SKM-1 (cell line): ENCODE measurements at regions not wholly inside any gene's neighbourhood (a gene's known extent, or its start where the extent isn't known, plus 50 kb on each side); places are given as distances from the start of the nearest gene placed in this dataset.

Experiments
- DNase-seq: peaks from one replicate; lab custom pipeline; 2025; ENCODE audit not compliant: unreplicated experiment; lab: John Stamatoyannopoulos, UW

DNA sequence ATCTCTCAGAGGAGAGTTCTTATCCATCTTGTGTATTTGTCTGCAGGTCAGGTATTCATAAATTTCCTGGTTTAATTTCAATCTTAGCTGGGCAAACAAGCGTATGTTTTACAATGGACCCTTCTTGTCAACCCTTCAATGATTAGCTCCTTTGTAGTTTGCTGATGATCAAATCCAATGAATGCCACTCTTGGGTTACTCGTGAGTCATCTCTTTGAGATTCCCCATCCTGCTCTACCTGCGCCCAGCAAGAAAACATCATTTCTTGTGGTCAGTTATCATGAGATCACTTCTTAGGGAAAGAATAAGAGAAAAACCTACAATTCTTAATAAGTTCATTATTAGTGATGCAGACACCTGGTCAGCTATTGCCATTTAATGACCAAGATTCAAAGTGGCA, 572.3 kb upstream of the PKN2 start:
- DNase-seq, result no peak

DNA sequence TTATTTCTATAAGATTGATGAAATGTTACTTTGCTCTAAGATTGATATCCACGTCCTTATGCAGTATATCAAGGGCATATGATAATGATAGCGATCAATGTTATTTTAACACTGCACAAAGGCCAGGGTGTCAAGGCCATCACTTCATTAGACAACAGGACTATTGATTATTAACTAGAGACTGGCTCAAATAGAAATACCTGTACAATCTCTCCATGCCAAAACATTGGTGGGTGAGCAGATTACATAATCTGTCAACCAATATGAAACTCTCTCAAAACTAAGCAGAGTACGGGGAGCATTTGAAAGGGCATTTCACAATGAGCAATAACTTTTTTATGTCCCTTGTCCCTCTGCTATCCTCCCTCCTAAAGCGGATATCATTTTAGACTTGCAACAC, 566.5 kb upstream of the PKN2 start:
- no peak for DNase-seq

DNA sequence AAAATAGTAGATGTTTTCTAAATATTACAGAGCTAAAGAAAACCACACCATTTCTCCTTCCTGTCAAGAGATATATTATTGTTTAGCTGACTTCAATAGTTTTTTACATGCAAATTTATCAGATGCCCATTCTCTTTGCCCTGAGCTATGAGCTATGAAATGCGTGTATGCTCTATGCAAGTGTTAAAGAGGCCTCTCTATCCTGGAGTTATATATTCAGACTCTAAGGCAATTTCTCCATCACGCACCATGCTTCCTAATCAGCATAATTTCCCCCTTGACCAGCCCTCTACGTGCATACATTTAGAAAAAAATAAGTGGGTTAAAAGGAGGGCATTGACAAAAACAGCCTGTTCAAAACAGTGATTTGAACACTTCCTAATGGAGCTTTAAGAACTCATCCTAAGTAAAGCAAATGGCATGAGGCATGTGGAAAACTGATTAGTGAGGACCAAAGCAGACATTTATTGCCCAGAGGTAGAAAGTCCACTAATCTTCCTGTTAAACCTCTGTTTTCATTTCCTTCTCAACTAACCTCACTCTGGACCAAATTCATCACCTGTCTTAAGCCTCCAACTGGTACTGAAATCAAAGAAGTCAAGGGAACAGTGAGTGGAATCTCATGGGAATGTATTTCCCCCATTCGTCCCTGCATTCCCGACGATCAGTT, 565.8 kb upstream of the PKN2 start:
- no peak for DNase-seq

DNA sequence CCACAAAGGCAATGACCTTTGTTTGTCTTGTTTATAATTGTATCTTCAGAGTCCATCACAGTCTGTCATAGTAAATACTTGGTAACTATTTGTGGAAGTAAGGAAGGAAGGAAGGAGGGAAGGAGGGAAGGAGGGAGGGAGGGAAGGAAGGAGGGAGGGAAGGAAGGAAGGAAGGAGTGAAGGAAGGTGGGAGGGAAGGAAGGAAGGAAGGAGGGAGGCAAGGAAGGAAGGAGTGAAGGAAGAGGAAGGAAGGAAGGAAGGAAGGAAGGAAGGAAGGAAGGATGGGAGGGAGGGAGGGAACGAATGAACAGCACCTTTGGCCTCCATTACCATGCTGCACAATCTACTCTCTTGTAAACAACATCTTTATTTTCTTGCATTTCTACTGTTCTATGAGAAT, 559.5 kb upstream of the PKN2 start:
- DNase-seq, result no peak

DNA sequence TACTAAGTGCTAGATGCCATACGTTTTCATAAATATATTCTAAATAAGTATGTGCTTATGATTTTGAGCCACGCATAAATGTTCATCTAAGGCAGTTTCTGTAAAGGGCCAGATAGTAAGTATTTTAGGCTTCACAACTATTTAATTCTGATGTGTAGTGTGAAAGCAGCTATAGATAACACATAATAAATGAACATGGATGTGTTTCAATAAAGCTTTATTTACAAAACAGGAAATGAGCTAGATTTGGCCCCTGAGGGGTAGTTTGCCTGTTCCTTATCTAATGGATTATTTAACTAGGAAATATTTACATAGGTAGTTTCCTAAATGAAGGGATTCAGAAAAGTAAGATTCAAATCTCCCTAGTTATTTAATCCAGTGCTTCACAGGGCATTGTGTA, 557.6 kb upstream of the PKN2 start:
- no peak for DNase-seq

DNA sequence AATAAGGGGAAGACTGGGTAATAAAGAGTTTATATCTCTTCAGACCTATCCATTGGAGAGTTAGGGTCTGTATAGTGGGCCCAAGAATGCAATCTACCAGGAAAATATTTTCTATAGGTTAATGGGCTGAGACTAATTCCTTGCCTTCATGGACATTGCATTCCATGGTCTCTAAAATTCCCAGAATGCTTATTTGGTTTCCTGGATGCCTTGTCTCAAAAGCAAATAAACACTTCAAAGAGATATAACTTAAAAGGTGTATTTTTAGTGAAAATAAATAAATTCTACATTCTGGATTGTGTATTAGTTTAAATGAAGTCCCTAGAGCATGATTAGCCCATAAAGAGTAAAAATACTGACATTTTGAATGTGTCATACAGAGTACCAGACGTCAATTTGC, 550.1 kb upstream of the PKN2 start:
- no peak for DNase-seq

DNA sequence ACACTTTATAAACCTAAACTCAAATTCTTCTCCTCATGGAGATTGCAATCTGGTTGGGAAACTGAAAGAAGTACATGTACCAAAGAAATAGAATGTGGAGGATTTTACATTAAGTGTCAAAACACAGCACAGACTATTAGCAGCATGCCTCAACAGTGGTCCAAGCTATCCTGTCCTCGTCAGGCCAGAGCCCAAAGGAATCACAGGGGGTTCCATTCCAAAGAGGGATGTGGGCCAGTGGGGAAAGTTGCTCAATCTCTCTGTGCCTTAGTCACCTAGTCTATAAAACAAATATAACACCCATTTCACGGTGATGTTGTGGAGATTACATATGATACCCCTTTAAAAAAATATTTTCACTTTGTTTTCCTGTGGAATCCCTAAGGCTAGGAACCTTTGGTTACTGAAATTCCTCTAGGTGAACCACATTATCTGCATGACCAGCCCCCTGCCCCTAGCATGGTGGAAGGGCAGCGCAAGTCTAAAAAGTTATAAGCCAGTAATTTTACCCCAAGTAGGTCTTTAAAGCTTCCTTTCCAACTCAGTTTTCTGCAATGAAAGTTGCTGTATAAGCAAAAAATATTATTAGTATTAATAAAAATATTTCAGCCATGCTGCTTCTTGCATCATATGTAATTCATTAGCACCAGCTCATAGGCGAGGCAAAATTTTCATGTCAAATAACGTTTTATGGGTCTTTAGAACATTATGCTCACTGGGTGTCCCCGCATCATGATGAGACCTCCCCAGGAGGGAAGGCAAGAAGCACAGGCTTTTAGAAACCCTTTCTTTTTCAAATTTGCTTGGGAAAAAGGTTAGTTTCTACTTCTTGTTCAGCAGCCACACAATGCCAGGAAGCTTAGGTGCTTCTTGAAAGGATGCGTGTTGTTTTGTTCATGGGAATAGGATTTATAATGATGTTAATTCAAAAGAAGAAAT, 548.8 kb upstream of the PKN2 start:
- DNase-seq, result no peak

DNA sequence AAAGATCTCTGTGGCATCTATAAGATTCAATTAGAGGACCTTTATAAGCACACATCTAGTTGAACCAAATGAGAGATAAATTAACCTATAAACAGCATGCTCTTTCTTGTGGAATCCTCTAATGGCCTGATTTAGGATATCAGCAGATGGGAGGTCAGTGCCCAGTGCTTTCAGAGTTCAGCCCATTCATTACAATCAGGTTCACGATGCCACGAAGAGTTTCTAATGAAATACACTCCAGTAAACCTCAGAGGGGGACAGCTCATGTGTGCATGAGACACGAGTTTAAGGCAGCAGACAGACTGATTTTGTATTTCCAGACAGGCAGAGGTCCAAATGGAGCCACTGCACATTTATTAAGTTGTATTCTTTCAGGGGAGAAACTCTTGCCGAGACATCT, 544.4 kb upstream of the PKN2 start:
- DNase-seq, result no peak

DNA sequence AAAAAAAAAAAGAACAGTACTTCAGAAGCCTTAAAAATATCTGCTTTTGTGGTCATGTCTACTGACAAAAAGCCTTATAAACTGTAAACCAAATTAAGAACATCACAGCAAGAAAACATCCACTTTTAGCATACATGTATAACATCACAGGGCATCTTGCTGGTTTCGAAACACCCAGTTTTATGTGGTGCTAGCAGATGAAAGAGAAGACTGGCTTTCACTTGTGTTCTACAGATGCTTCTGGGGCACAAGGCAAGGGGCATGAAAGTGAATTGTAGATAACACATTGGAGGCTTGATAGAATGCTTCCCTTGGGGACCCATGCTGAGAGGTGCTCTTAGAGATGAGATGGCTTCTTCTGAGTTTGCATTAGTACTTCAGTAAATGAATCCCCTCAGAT, 543.7 kb upstream of the PKN2 start:
- no peak for DNase-seq

DNA sequence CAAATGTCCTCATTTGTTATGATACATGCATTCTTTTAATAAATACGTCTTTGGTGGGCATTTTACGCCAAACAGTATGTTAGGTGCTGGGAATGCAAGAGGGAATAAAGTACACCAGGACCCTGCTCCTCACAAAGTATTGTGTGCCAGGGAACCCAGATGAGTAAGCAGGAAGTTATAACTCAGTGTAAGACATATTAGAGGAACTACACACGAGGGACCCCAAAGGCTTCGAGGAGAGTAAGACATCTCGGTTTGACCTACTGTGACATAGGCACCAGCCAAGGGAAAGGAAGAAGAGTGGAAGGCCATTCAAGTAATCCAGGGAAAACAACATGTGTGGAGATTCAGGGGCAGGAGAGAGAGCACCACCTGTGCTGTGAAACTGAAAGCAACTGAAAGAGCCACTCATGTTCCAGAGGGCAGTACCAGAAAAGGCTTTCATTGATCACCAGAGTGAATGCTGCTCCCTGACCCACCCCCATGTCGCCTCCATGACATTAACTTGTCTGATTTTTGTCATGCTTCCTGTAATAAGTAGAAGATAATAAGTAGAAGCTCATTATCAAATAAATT, 542.5 kb upstream of the PKN2 start:
- no peak for DNase-seq

DNA sequence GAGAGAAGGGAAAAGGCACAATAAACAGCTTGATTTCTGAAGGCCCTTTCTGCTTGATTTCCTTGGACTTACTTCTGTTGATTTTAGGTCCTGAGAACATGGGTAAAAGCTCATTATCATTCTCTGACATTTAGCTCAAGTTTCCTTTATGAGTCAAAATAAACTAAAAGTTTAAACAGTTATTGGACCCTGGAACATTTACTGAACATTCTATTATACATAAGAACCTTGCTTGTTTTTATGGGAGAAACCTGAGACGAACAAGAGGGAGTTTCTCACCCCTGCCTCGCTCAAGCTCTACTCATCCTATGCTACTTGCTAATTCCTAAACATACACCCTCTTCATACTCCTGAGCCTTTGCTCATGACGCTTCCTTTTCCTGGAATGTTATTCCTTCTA, 538.3 kb upstream of the PKN2 start:
- DNase-seq, result no peak

DNA sequence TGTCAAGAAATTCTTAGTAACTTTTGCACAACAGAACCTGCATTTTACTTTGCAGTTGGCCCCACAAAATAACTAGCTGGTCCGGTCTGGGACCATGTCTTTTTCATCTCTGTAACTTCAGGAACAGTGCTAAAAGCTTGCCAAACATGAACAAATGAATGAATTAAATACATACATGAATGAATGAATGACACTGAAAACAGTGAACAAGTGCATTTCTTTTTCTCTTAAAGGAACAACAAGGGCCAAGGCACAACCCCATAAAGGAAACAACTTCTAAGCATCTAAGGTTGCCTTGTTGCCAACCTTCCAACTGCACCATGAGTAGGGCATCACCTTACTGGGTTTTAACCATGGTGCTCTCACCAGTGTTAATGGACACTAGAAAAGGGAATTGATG, 534.4 kb upstream of the PKN2 start:
- DNase-seq, result no peak

DNA sequence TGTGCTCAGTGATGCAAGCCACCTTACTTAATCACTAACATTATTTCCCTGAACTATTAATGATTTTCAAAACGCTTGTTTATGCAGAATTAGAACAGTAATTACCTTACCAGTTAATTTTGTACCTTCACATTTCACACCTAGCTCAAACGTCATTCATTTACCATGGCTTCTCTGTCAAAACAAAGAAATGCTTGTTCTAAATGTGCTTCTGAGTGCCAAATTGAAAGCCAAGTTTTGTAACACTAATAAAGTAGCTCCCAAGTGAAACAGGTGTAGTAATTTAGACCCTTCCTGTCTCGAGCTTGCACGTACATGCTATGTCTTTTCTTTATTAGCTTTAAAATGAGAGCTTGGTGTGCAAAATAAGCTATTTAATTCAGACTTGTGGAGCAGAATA, 533.7 kb upstream of the PKN2 start:
- no peak for DNase-seq

DNA sequence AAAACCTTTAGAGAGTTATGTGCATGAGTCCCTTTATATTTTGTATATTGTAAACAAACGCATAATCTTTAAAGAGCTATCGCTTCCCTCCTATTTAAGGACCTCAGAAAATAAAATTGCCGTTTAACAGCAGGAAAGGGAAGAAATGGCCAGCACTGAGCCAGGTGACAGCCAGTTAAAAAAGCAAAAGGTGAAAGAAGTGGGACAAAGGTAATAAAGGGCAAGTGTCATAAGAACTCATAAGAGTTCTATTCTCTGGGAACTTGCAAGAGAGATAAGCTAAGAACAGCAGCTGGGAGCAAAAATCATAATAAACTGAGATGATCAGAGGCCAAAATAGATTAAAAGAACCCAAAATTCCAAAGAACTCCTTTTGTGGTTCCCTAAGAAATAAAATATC, 520.9 kb upstream of the PKN2 start:
- DNase-seq, result no peak

DNA sequence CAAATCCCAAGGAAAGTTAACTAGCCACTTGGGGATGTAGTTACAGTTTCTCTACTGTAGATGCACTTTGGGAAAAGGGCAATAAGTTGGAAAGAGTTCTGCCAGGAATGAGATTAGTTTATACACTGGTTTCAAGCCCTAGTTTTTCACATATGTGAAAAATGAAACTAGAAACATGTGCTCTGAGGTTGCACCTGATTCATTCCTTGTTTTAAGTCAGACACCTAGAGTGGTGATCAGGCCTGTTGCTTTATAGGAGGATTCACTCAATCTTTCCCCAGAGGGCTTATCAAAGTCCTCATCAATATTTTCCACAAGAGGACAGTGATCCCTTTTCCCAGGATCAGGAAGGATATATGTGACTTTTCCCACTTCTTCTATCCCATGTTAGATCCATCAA, 515.9 kb upstream of the PKN2 start:
- no peak for DNase-seq

DNA sequence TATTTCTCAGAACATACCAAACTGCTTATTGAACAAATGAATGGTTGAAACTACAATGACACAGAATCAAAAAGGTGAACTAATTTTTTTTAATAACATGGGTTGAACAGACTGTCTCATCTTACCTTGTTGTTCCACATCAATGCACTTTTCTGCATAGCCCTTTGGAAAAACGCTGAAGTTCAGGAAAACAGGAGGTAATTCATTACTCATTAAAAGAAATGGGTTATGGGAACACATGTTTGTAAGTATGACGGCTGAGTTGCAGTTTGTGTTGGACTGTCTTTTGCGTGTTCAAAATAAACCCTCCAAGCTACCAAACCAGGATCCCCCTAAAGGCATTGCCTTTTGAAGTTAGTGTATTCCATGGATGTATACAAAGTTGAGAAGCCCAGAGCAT, 514.9 kb upstream of the PKN2 start:
- DNase-seq, result no peak

DNA sequence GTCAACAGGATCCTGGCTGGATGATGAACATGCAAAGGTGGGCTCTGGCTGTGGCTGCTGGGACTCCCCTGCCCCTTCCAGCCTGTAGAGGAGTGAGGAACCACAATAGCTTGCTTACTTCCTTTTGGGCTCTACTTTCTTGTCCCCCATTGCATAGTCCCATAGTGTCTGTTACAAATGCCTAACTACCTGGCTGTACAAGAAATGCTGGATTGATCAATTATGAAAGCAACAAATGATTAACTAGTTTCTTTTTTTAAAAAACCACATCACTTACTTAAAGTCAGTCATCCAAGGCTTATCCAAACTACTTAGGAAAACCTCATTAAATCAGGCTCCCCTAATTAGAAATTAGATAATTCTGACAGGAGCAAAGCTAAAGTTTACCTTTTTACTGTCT, 514.1 kb upstream of the PKN2 start:
- no peak for DNase-seq

DNA sequence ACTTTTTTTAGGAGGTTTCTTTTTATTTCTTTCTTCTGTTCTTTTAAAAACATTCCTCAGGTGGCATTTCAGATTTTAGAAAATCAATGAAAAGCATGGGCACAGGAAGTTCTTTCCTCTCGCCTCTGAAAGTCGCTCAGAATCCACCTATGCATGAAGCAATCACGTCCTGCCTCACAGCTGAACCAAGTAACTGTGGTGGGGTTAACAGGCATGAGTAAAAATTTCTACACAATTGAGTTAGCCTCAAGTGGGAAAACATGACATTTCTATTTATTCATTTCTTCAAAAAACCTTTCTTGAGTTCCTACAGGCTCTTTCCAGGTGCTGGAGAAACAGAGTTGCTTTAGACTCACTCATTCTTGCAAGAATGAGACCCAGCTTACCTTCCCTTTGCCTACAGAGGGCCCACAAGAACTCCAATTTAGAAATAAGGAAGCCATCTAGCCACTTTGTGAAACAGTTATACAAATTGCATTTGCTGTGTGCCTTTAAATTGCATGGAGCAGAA, 508.9 kb upstream of the PKN2 start:
- DNase-seq, result no peak

DNA sequence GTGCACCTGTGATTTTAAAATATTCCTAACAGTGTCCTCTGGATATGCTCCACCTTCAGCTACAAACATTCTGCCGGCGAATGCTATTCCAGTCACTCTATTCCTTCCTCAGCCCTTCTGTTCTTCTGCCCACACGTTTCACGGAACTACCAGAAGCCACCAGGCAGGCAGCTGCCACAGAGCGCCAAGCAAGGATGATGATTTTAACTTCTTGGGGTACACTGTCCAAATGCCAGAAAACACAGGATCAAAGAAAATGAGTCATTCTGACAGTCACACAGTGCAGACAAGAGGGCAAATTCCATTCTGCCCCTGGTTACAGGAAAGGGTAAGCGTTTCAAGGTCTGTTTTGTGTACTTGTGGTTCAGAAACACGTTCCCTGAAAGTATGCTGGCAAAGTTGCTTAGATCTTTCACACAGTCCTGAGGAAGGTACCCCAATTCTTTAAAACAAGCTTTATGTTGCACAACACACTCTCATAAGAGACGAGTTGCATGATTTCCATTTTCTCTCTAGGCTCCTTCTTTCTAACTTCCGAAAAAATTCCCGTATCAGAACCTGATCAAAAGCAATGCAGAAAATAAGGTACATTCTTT, 508.3 kb upstream of the PKN2 start:
- no peak for DNase-seq

DNA sequence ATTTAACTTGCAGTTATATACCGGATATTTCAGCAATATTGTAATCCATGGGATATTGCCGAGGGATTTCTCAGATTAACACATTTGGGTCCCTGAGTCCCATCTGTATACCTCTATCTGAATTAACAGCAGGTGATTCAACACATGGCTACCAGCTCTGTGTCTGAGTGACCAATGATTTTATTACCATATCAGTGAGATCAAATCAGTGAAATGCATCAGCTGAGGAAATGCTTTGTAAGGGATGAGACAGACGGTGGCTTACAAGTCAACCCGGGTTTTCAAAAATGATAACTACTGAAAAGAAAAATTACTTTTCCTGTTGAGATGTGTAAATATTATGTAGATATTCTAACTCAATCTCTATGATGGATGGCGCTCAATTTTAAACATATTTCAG, 504.1 kb upstream of the PKN2 start:
- no peak for DNase-seq

DNA sequence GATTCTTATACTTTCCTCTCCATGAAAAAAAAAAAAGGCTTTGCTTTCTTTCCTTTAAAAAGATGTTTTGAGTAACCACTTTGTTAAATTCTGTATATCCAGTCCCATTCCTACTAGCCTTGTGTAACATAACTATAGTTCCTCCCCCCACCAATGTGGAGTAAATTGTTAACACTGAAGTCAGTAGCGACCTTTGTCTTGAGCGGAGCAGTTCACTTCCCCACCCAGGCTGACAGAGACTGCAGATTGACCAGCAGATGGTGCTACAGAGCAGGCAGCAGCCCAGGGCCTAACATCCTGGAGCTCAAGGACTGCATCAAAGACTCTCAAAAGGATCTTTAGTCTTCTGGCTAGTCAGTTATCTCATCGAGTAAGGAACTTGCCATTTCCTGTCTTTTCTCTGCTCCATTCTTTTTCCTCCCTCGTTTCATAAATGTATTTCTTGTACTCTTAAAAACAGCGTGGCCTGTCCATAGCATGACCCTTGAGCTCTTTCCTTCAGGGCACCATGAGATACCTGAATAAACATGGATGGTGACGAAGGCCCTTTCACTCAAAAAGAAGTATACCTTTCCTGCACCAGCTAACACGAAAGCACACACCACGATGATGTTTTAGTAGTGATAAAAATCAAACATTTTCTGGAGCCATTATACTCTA, 503.5 kb upstream of the PKN2 start:
- peak; percentile 46 for DNase-seq
